ENCODE measurements at regions not wholly inside any gene's neighbourhood (a gene's known extent, or its start where the extent isn't known, plus 50 kb on each side); places are given as distances from the start of the nearest gene placed in this dataset.

DNA sequence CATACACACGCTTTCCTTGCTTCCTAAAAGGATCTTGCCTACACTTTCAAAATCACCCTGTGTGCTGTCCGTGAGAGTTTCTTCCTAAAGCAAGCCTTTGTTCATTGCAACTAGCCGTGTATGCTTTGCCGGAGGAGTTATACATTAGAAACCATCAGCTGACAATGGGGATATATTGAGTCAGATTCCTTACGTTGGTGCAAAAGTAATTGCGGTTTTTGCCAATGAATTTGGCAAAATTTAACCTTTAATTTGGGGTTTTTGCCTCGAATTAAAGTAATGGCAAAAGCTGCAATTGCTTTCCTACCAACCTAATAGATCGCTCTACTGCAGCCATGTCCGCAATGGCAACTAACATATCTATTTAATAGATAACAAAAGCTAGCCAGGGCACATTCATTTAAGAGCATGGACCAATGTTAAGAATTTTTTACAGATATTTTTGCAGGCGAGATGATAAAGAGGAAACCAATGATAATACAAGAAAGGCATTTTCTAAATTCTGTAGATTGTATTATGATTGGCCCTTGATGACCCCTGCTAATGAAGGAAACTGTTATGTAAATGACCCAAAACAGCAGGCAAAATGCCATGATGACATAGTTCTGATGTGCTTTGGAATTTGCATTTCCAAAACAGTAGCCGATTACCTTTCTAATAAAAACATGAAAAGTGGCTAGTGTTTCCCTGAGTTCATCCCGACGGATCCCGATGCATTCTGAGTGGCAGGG lies 184.8 kb upstream of the NRP1 start:
- intact Hi-C loops (cut with DNase I) = no loop called here
- WGBS, 2 donors = 74 to 77% methylated on average over 14 of the region's 14 CpGs
- no peak for ATAC-seq
- H3K27me3 ChIP-seq = no peaks in the 10 kb centered on the region
- DNase-seq = no peak
- no peak overlapping the region for H3K4me3 ChIP-seq
- H3K27ac ChIP-seq = no peak overlapping the region
- H3K36me3 ChIP-seq = no peaks in the 10 kb centered on the region
- H3K9me3 ChIP-seq = no peaks in the 10 kb centered on the region
- no peaks in the 10 kb centered on the region for H3K4me1 ChIP-seq
- TF ChIP-seq, protein P1, sequence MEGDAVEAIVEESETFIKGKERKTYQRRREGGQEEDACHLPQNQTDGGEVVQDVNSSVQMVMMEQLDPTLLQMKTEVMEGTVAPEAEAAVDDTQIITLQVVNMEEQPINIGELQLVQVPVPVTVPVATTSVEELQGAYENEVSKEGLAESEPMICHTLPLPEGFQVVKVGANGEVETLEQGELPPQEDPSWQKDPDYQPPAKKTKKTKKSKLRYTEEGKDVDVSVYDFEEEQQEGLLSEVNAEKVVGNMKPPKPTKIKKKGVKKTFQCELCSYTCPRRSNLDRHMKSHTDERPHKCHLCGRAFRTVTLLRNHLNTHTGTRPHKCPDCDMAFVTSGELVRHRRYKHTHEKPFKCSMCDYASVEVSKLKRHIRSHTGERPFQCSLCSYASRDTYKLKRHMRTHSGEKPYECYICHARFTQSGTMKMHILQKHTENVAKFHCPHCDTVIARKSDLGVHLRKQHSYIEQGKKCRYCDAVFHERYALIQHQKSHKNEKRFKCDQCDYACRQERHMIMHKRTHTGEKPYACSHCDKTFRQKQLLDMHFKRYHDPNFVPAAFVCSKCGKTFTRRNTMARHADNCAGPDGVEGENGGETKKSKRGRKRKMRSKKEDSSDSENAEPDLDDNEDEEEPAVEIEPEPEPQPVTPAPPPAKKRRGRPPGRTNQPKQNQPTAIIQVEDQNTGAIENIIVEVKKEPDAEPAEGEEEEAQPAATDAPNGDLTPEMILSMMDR (IDR thresholded peaks at IDR 0.05) = no peak
- FAIRE-seq = no peak

DNA sequence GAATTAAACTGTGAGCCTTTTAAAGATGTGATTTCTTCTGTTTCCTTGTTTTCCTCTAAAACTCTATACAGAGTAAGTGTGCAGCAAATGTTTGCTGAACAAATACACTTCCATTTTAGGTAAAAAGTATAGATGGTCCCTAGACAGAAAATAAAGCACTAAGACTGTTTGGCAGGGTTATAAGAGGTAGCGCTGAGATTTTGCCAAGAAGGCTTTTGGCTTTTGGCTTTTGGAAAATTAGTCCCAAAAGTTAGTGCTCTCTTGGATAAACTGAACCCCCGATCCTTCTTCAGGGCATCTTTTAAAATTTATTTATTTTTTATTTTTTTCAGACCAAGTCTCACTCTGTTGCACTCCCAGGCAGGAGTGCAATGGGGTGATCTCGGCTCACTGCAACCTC lies 175.7 kb upstream of the NRP1 start:
- TF ChIP-seq, protein P1 (IDR thresholded peaks at IDR 0.05) = no peak
- Histone ChIP-seq H3K36me3 (no peaks in the 10 kb centered on the region), H3K9me3 (no peaks in the 10 kb centered on the region), H3K4me1 (peaks cover 0 to 17% (median 5%) of the 10 kb centered on the region in 3 donors), H3K27me3 (no peaks in the 10 kb centered on the region), H3K27ac (peak overlapping the region in 2 of 4 donors; percentile 60 to 74), H3K4me3 (no peak overlapping the region)
- no peak for ATAC-seq
- 72 to 73% methylated on average over 3 of the region's 3 CpGs for WGBS, 2 donors
- no peak for DNase-seq
- intact Hi-C loops (cut with DNase I) = no loop called here
- FAIRE-seq = no peak

DNA sequence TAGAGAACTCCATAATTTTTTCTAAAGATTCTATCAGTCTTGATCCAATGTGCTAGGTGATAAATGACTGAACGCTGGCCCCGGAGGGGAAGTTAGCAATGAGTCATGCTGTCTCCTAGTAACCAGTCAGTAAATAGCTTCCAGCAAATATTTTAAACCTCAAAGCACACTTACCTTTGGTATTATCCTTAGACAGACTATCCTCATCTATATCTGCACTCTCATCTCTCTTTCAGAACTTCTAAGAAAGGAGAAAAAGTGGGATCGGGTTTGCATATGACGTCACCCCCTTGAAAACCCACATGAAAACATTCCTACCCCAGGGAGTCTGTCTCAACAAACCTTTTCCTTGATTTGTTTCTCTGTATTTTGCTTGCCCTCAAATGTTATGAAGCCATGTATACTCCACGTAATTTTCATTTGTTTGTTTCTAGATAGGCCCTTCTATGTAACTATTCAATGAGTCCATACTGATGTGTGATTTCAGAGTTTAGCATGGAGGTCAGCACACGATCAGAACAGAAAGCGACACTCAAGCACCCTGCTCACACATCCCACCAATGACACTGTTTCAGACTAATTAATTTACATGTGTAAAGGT lies 174.9 kb upstream of the NRP1 start:
- peak; percentile 95 to 98 (median 96) for ATAC-seq
- Histone ChIP-seq H3K9me3 (no peaks in the 10 kb centered on the region), H3K4me3 (no peak overlapping the region), H3K27me3 (no peaks in the 10 kb centered on the region), H3K27ac (peak overlapping the region in 3 of 4 donors; percentile 38 to 74 (median 60)), H3K36me3 (no peaks in the 10 kb centered on the region), H3K4me1 (peaks cover 0 to 17% (median 5%) of the 10 kb centered on the region in 3 donors)
- peak in 4 of 6 donors; percentile 31 to 47 (median 46) for DNase-seq
- 19 to 24% methylated on average over 7 of the region's 7 CpGs for WGBS, 2 donors
- intact Hi-C loops (cut with DNase I) = no loop called here
- TF ChIP-seq, protein P1 (IDR thresholded peaks at IDR 0.05) = no peak
- FAIRE-seq = peak; percentile 79

DNA sequence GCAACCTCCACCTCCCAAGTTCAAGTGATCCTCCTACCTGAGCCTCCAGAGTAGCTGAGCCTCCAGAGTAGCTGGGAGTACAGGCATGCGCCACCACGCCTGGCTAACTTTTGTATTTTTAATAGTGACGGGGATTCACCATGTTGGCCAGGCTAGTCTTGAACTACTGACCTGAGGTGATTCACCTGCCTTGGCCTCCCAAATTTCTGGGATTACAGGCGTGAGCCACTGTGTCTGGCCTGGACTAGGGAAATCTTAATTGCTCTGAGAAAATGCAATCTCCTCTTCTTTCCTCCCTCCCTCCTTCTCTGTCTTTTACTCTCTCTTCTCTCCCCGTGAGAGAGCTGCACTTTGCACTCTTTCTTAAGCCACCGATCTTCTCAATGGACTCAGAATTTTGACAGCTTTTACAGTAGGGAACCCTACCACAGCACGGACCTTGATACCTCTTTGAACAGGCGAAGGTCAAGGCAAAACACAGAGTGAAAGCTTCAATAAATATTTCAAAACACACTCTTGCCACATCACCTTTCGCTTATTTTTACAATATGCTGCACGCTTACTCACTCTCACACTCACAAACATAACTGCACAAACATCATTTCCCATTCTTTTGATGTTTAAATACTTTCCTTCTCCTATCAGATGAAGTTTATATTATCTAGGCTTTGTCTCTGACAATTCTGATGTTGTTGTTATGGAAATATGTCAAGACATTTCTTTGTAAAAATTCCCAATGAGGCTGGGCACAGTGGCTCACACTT lies 173.4 kb upstream of the NRP1 start:
- intact Hi-C loops (cut with DNase I) = no loop called here
- no peak for FAIRE-seq
- Histone ChIP-seq H3K27ac (peak overlapping the region in 2 of 4 donors; percentile 37 to 68), H3K4me1 (peaks cover 0 to 17% (median 5%) of the 10 kb centered on the region in 3 donors), H3K27me3 (no peaks in the 10 kb centered on the region), H3K9me3 (no peaks in the 10 kb centered on the region), H3K4me3 (no peak overlapping the region), H3K36me3 (no peaks in the 10 kb centered on the region)
- 76 to 78% methylated on average over 10 of the region's 10 CpGs for WGBS, 2 donors
- peak in 1 of 4 donors; percentile 23 for ATAC-seq
- TF ChIP-seq, protein P1 (IDR thresholded peaks at IDR 0.05) = no peak
- no peak for DNase-seq
